Frontal cortex (tissue), 3 donors: ENCODE measurements at regions not wholly inside any gene's neighbourhood (a gene's known extent, or its start where the extent isn't known, plus 50 kb on each side); places are given as distances from the start of the nearest gene placed in this dataset.

Experiments
- DNase-seq, 2 donors: peaks; one replicate each; pipeline ENCODE4 v3.0.0; 2012; ENCODE audit warnings: low spot score in 2 of 2
- FAIRE-seq: peaks from 2 replicates; lab custom pipeline; 2012; peaks lifted over from hg19 to GRCh38; lab: Jason Lieb, UNC
- donor health status: control.
- donor health status: control.
- donor health status: control.

- FAIRE-seq (no peak), DNase-seq (no peak)
These were observed 1209.7 kb upstream of the PCDH9 start for GRCh38 chr13:68439817-68440216.

- no peak for DNase-seq
- FAIRE-seq = no peak
These were observed 1198.2 kb upstream of the PCDH9 start for GRCh38 chr13:68428292-68428691.

GRCh38 chr13:68417801-68418200 lies 1187.7 kb upstream of the PCDH9 start:
- DNase-seq (no peak), FAIRE-seq (no peak)

GRCh38 chr13:68410007-68410406 lies 1179.9 kb upstream of the PCDH9 start:
- DNase-seq (no peak), FAIRE-seq (no peak)

GRCh38 chr13:68390987-68391386 lies 1160.9 kb upstream of the PCDH9 start:
- FAIRE-seq (no peak), DNase-seq (no peak)

- DNase-seq (no peak), FAIRE-seq (no peak)
These were observed 1156.7 kb upstream of the PCDH9 start for GRCh38 chr13:68386808-68387207.

GRCh38 chr13:68380041-68380973 lies 1150.2 kb upstream of the PCDH9 start:
- FAIRE-seq (no peak), DNase-seq (no peak)

- FAIRE-seq (no peak), DNase-seq (no peak)
These were observed 1148.2 kb upstream of the PCDH9 start for GRCh38 chr13:68378294-68378693.

GRCh38 chr13:68375004-68375403 lies 1144.9 kb upstream of the PCDH9 start:
- DNase-seq = no peak
- no peak for FAIRE-seq

GRCh38 chr13:68369739-68370138 lies 1139.6 kb upstream of the PCDH9 start:
- no peak for DNase-seq
- no peak for FAIRE-seq

- FAIRE-seq (no peak), DNase-seq (no peak)
These were observed 1138.8 kb upstream of the PCDH9 start for GRCh38 chr13:68368922-68369321.

GRCh38 chr13:68359105-68359504 lies 1129.0 kb upstream of the PCDH9 start:
- FAIRE-seq = no peak
- DNase-seq = no peak

- FAIRE-seq (no peak), DNase-seq (no peak)
These were observed 1128.2 kb upstream of the PCDH9 start for GRCh38 chr13:68358294-68358705.

GRCh38 chr13:68350554-68350953 lies 1120.4 kb upstream of the PCDH9 start:
- FAIRE-seq (no peak), DNase-seq (no peak)

- FAIRE-seq (no peak), DNase-seq (no peak)
These were observed 1117.1 kb upstream of the PCDH9 start for GRCh38 chr13:68347220-68347619.

GRCh38 chr13:68345963-68346531 lies 1115.9 kb upstream of the PCDH9 start:
- no peak for FAIRE-seq
- DNase-seq = no peak

GRCh38 chr13:68323124-68323523 lies 1093.0 kb upstream of the PCDH9 start:
- FAIRE-seq (no peak), DNase-seq (no peak)

- no peak for FAIRE-seq
- DNase-seq = no peak
These were observed 1089.2 kb upstream of the PCDH9 start for GRCh38 chr13:68319384-68319783.

GRCh38 chr13:68304286-68304893 lies 1074.3 kb upstream of the PCDH9 start:
- FAIRE-seq = no peak

GRCh38 chr13:68293631-68294030 lies 1063.5 kb upstream of the PCDH9 start:
- DNase-seq = no peak
- no peak for FAIRE-seq

More at GRCh38 chr13:68304286-68304893, 1074.3 kb upstream of the PCDH9 start:
- peak in 1 of 2 donors; percentile 9 for DNase-seq

GRCh38 chr13:68292601-68293000 lies 1062.5 kb upstream of the PCDH9 start:
- FAIRE-seq = no peak
- no peak for DNase-seq
